Panc1 (cell line): ENCODE measurements at regions not wholly inside any gene's neighbourhood (a gene's known extent, or its start where the extent isn't known, plus 50 kb on each side); places are given as distances from the start of the nearest gene placed in this dataset.

Experiments
- ATAC-seq: fragments of 200-7000 bp; cut with Tn5 transposase; 2 replicates; pipeline ENCODE4 v1.9.1; 2020; ENCODE audit warnings: mild to moderate bottlenecking, moderate library complexity
- BruUV-seq: library from RNA; stranded (reverse); fragments of 400-500 nt; replicated peaks from 2 replicates; lab custom pipeline; 2021; lab: Mats Ljungman, UMichigan
- CTCF ChIA-PET: fragments of 300-600 bp; sonication (Branson Sonifier 250); formaldehyde crosslinking; loops from one replicate; lab custom pipeline; 2022; ENCODE audit warnings: antibody characterized with exemption; lab: Charles Lee
- POLR2A ChIA-PET: fragments of 300-600 bp; sonication (Branson Sonifier 250); formaldehyde crosslinking; loops from one replicate; lab custom pipeline; 2022; ENCODE audit warnings: antibody characterized with exemption; lab: Charles Lee
- DNase-seq: peaks from one replicate; pipeline ENCODE4 v3.0.0-alpha.2; 2010; ENCODE audit warnings: low read depth, low spot score
- H3K27ac ChIP-seq: 2 replicates; pipeline ENCODE4 v1.5.1; 2011; ENCODE audit warnings: mild to moderate bottlenecking, low read length, inconsistent platforms
- H3K27me3 ChIP-seq: fragments of 200-500 bp; sonication (Bioruptor generic); 2 replicates; pipeline ENCODE4 v1.6.0; 2014; ENCODE audit warnings: low read length, inconsistent platforms; ENCODE audit not compliant: control insufficient read depth, insufficient read depth
- H3K36me3 ChIP-seq: fragments of 200-500 bp; sonication (Bioruptor generic); 2 replicates; pipeline ENCODE4 v1.5.1; 2014; ENCODE audit warnings: inconsistent platforms, mild to moderate bottlenecking, low read length, moderate library complexity; ENCODE audit not compliant: control insufficient read depth, insufficient read depth
- H3K4me1 ChIP-seq: 2 replicates; pipeline ENCODE4 v1.5.1; 2011; ENCODE audit warnings: inconsistent platforms, mild to moderate bottlenecking, low read length, moderate library complexity; ENCODE audit not compliant: control insufficient read depth, insufficient read depth
- H3K4me3 ChIP-seq, 2 experiments: 2 replicates each; pipeline ENCODE4 v1.5.1; 2011 to 2012; ENCODE audit warnings: low read depth in 2 of 2, low read length in 2 of 2, mild to moderate bottlenecking in 2 of 2, inconsistent platforms in 1 of 2, moderate library complexity in 1 of 2
- H3K9me3 ChIP-seq: fragments of 200-500 bp; sonication (Bioruptor generic); 2 replicates; pipeline ENCODE4 v1.5.1; 2014; ENCODE audit warnings: low read depth, mild to moderate bottlenecking, inconsistent platforms, low read length, moderate library complexity; ENCODE audit not compliant: control insufficient read depth, insufficient read depth
- CTCF ChIP-seq: fragments of 450-650 bp; IDR thresholded peaks from 2 replicates; pipeline ENCODE4 v1.5.1; 2017; ENCODE audit warnings: mild to moderate bottlenecking
- POLR2AphosphoS5 ChIP-seq: IDR thresholded peaks from 2 replicates; pipeline ENCODE4 v1.6.1; 2012; ENCODE audit warnings: mild to moderate bottlenecking, low read depth, low read length, moderate library complexity
- REST ChIP-seq, 2 experiments: IDR thresholded peaks; 2 replicates each; pipeline ENCODE4 v1.6.1; 2011 to 2012; ENCODE audit warnings: low read depth in 2 of 2, control low read depth in 1 of 2, low read length in 1 of 2, mild to moderate bottlenecking in 1 of 2, moderate library complexity in 1 of 2; ENCODE audit not compliant: insufficient read depth in 1 of 2
- SIN3A ChIP-seq: IDR thresholded peaks from 2 replicates; pipeline ENCODE4 v1.6.1; 2012; ENCODE audit warnings: low read depth, mild to moderate bottlenecking, low read length, moderate library complexity, borderline replicate concordance; ENCODE audit not compliant: insufficient read depth
- TCF7L2 ChIP-seq: IDR thresholded peaks from 2 replicates; pipeline ENCODE4 v1.6.1; 2011; ENCODE audit warnings: mild to moderate bottlenecking, low read depth, low read length, inconsistent platforms
- in situ Hi-C: cut with HindIII; loops from 2 replicates; pipeline ENCODE4 v1.10.0; 2016; ENCODE audit warnings: low sequenced_read_pairs, low pct_unique_long_range_greater_than_20kb
- intact Hi-C: fragments of 100-400 bp; cut with micrococcal nuclease; formaldehyde crosslinking; loops from one replicate; pipeline ENCODE4 v1.10.0; 2022; ENCODE audit not compliant: unreplicated experiment

GRCh38 chr20:23200914-23201313 is 114.8 kb upstream of the CD93 start:
- no peak overlapping the region for H3K4me3 ChIP-seq
- H3K27ac ChIP-seq = no peak overlapping the region
- POLR2A ChIA-PET = no interaction called here
- TF ChIP-seq SIN3A (no peak), TCF7L2 (no peak), CTCF (peak; percentile 72)
- H3K4me1 ChIP-seq = no peaks in the 10 kb centered on the region
- H3K36me3 ChIP-seq = no peaks in the 10 kb centered on the region
- no peaks in the 10 kb centered on the region for H3K9me3 ChIP-seq
- in situ Hi-C loops = no loop called here
- CTCF ChIA-PET = interaction anchor here (1.3 kb wide), 1 partner anchor 510 kb away, joined by 17 read pairs; no protein-coding TSS in a partner anchor
- no TSS peak for BruUV-seq
- peak; percentile 79; the same call in 1 of the 2 replicates for ATAC-seq
- peak; percentile 8 for DNase-seq
- peaks cover 6% of the 10 kb centered on the region for H3K27me3 ChIP-seq
- intact Hi-C loops = loop anchor here (5.0 kb wide), 1 partner anchor 509 kb away; no protein-coding TSS in a partner anchor

GRCh38 chr20:23200413-23200812 is 114.3 kb upstream of the CD93 start:
- TF ChIP-seq SIN3A (no peak), POLR2AphosphoS5 (no peak), REST (IDR thresholded peaks at IDR 0.05; ENCODE audit: insufficient read depth in 1 of 2, low read depth in 2 of 2, low read length in 1 of 2) (no peak), TCF7L2 (no peak), CTCF (no peak)
- no peak overlapping the region for H3K4me3 ChIP-seq
- no peaks in the 10 kb centered on the region for H3K4me1 ChIP-seq
- CTCF ChIA-PET = no interaction called here
- POLR2A ChIA-PET = no interaction called here
- DNase-seq (no peak), ATAC-seq (no peak)
- no peak overlapping the region for H3K27ac ChIP-seq
- in situ Hi-C loops (no loop called here), intact Hi-C loops (loop anchor here (5.0 kb wide), 1 partner anchor 508 kb away; no protein-coding TSS in a partner anchor)
- no peaks in the 10 kb centered on the region for H3K36me3 ChIP-seq
- H3K27me3 ChIP-seq = peaks cover 6% of the 10 kb centered on the region
- no peaks in the 10 kb centered on the region for H3K9me3 ChIP-seq
- no TSS peak for BruUV-seq
